ENCODE measurements at regions not wholly inside any gene's neighbourhood (a gene's known extent, or its start where the extent isn't known, plus 50 kb on each side); places are given as distances from the start of the nearest gene placed in this dataset.
"Not testable (repeated sequence)": the region's sequence is repeated elsewhere in the genome, so short reads cannot be mapped to it uniquely, and the experiment has no call there.

DNA sequence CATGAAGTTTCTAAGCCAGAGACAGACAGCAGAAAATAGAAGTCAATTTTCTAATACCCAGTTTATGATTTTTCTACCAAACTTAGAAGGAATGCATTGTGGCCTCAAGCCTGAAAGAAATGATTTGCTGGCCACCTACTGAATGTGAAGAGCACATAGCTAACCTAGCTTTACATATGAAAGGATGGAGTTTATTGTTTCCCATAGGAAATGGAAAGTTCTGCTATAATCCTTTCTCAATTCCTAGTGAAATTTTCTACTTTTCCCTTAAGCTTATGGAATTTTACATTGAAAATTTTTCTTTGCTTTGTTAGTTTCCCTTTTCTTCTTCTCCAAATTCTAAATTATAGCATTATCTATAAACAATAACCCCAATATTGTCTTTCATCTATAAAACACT is 110.1 kb downstream of the TMEM167A start:
- no peak for DNase-seq
- no peak overlapping the region for H3K27ac ChIP-seq
- H3K4me3 ChIP-seq, result no peak overlapping the region
- no peak for TF ChIP-seq CTCF (IDR thresholded peaks at IDR 0.05 in 8 of 11, conservative IDR thresholded peaks at IDR 0.05 in 3 of 11)
- TF ChIP-seq POLR2AphosphoS5 (IDR thresholded peaks at IDR 0.05), result no peak
- TF ChIP-seq POLR2A (IDR thresholded peaks at IDR 0.05), result no peak
- H3K27me3 ChIP-seq (replicated peaks in 1 of 7), result no peaks in the 10 kb centered on the region
- no peaks in the 10 kb centered on the region for H3K36me3 ChIP-seq
- no peaks in the 10 kb centered on the region for H3K4me1 ChIP-seq
- intact Hi-C loops (cut with DNase I; ENCODE audit: low total_unique reads), result no loop called here
- peaks cover 0 to 3% (median 0%) of the 10 kb centered on the region in 8 donors for H3K9me3 ChIP-seq

GRCh38 chr5:82959466-82959865 is 117.7 kb downstream of the TMEM167A start:
- no peak for DNase-seq
- Histone ChIP-seq H3K27me3 (replicated peaks in 1 of 7) (no peaks in the 10 kb centered on the region), H3K4me1 (no peaks in the 10 kb centered on the region), H3K27ac (no peak overlapping the region), H3K4me3 (no peak overlapping the region), H3K9me3 (peaks cover 0 to 30% (median 23%) of the 10 kb centered on the region in 8 donors), H3K36me3 (no peaks in the 10 kb centered on the region)
- WGBS, 5 donors, result 98 to 100% (median 100%) methylated on average over 1 of the region's 1 CpG
- no peak for TF ChIP-seq POLR2AphosphoS5 (IDR thresholded peaks at IDR 0.05)
- TF ChIP-seq CTCF (IDR thresholded peaks at IDR 0.05 in 8 of 11, conservative IDR thresholded peaks at IDR 0.05 in 3 of 11), result no peak
- no peak for TF ChIP-seq POLR2A (IDR thresholded peaks at IDR 0.05)
- intact Hi-C loops (cut with DNase I; ENCODE audit: low total_unique reads), result no loop called here

DNA sequence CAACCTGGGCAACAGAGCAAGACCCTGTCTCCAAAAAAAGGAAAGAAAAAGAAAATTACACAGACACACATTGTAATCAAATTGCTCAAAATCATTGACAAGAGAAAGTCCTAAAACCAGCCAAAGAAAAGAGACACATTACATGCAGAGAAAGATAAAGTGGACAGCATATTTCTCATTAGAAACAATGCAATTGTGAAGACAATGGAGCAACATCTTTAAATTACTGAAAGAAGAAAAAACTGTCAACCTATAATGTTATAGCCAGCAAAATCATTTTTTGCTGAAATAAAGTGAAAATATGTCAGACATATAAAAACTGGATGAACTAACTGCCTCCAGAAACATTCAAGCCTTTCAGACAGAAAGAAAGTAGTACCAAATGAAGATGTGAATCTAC is 120.6 kb downstream of the TMEM167A start:
- intact Hi-C loops (cut with DNase I; ENCODE audit: low total_unique reads), result no loop called here
- DNase-seq, result no peak
- no peak overlapping the region for H3K4me3 ChIP-seq
- no peaks in the 10 kb centered on the region for H3K4me1 ChIP-seq
- H3K9me3 ChIP-seq, result peaks cover 0 to 30% (median 23%) of the 10 kb centered on the region in 8 donors
- no peaks in the 10 kb centered on the region for H3K36me3 ChIP-seq
- no peak overlapping the region for H3K27ac ChIP-seq
- H3K27me3 ChIP-seq (replicated peaks in 1 of 7), result no peaks in the 10 kb centered on the region
- TF ChIP-seq POLR2A (IDR thresholded peaks at IDR 0.05), result no peak
- TF ChIP-seq CTCF (IDR thresholded peaks at IDR 0.05 in 8 of 11, conservative IDR thresholded peaks at IDR 0.05 in 3 of 11), result no peak
- TF ChIP-seq POLR2AphosphoS5 (IDR thresholded peaks at IDR 0.05), result no peak

DNA sequence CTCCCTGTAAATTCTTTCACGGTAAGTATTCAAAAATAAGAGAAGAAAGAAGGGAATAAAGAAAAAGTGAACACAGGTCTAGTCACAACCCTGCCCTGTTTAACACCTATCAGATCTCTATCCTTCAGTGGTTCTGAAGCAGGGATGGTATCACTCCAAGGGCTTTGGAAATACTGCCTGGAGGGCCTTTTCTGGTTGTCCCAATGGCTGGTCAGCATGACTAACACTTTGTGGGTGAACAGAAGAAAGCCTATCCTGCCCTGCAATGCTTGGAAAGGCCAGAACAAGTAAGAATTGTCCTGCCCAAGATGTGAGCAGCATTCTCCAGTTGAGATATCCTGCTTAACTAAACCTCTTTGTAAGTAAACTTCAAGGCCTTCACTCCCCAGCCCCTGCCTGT is 124.9 kb downstream of the TMEM167A start:
- peaks cover 0 to 36% (median 24%) of the 10 kb centered on the region in 8 donors for H3K9me3 ChIP-seq
- no peaks in the 10 kb centered on the region for H3K36me3 ChIP-seq
- intact Hi-C loops (cut with DNase I; ENCODE audit: low total_unique reads), result no loop called here
- no peaks in the 10 kb centered on the region for H3K27me3 ChIP-seq (replicated peaks in 1 of 7)
- H3K4me1 ChIP-seq, result no peaks in the 10 kb centered on the region
- TF ChIP-seq POLR2A (IDR thresholded peaks at IDR 0.05) (no peak), POLR2AphosphoS5 (IDR thresholded peaks at IDR 0.05) (no peak), CTCF (IDR thresholded peaks at IDR 0.05 in 8 of 11, conservative IDR thresholded peaks at IDR 0.05 in 3 of 11) (no peak)
- H3K4me3 ChIP-seq, result no peak overlapping the region
- no peak overlapping the region for H3K27ac ChIP-seq
- DNase-seq, result no peak
- 91 to 100% (median 96%) methylated on average over 1 of the region's 1 CpG for WGBS, 5 donors

DNA sequence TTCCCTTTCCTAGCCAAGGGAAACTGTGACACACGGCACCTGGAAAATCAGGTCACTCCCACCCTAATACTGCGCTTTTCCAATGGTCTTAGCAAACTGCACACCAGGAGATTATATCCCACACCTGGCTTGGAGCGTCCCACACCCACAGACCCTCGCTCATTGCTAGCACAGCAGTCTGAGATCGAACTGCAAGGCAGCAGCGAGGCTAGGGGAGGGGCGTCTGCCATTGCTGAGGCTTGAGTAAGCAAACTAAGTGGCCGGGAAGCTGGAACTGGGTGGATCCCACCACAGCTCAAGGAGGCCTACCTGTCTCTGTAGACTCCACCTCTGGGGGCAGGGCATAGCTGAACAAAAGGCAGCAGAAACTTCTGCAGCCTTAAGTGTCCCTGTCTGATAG is 132.9 kb downstream of the TMEM167A start:
- H3K27ac ChIP-seq; H3K36me3 ChIP-seq; H3K27me3 ChIP-seq (replicated peaks in 1 of 7); H3K4me3 ChIP-seq; intact Hi-C loops (cut with DNase I; ENCODE audit: low total_unique reads); H3K4me1 ChIP-seq: not testable (repeated sequence)
- 82 to 95% (median 92%) methylated on average over 7 to 8 of the region's 8 CpGs for WGBS, 5 donors
- DNase-seq, result peak; percentile 63
- H3K9me3 ChIP-seq, result peaks cover 0 to 21% (median 2%) of the 10 kb centered on the region in 8 donors
